ENCODE measurements at regions not wholly inside any gene's neighbourhood (a gene's known extent, or its start where the extent isn't known, plus 50 kb on each side); places are given as distances from the start of the nearest gene placed in this dataset.

DNA sequence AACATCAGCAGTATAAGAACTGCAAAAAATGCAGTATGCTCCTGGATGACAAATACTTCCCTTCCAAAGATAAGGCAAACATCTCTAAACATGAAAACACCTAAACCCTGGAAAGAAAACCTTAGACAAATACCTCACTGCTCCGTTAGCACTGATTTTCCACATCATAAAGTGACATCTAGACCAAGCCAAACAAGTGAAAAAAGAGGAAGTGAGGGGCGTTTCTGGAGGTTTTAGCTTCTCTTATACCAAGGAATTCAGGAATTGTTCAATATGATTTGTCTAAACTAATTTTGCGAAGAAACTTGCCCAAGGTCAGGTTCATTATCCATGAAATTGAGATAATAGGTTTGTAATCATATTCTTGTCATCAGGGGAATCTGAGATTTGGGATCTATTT, 279.7 kb downstream of the ADRA2A start:
- ATAC-seq (no peak), DNase-seq (ENCODE audit: low spot score) (no peak)
- Histone ChIP-seq H3K4me2 (no peak overlapping the region), H3K27me3 (ENCODE audit: insufficient read depth) (no peaks in the 10 kb centered on the region), H2AFZ (no peak overlapping the region), H3K9me2 (ENCODE audit: insufficient read depth) (no peaks in the 10 kb centered on the region), H3K27ac (ENCODE audit: low read depth) (no peak overlapping the region), H3K36me3 (ENCODE audit: insufficient read depth) (no peaks in the 10 kb centered on the region), H3K4me1 (ENCODE audit: insufficient read depth) (0 out of 2 replicates have a peak, but pooled peaks cover 4% of the 10 kb centered on the region), H3F3A (replicated peaks; ENCODE audit: low read depth) (no peaks in the 10 kb centered on the region), H3K4me3 (no peak overlapping the region), H3K79me2 (replicated peaks; ENCODE audit: insufficient read depth) (no peaks in the 10 kb centered on the region), H4K20me1 (replicated peaks; ENCODE audit: insufficient read depth) (no peaks in the 10 kb centered on the region)
- Mint-ChIP-seq H3K4me3 (no peak overlapping the region), H3K27ac (no peak overlapping the region), H3K9me3 (no peaks in the 10 kb centered on the region), H3K4me1 (no peaks in the 10 kb centered on the region), H3K27me3 (ENCODE audit: insufficient read depth, low read depth, poor library complexity) (peaks cover 1% of the 10 kb centered on the region), H3K36me3 (ENCODE audit: low read depth) (no peaks in the 10 kb centered on the region)
- TF ChIP-seq STAT1 (IDR thresholded peaks at IDR 0.05; ENCODE audit: unreplicated experiment) (no peak), POLR2AphosphoS5 (IDR thresholded peaks at IDR 0.05; ENCODE audit: low read depth) (no peak), EZH2phosphoT487 (IDR thresholded peaks at IDR 0.05; ENCODE audit: unreplicated experiment) (no peak), CREB1 (CRISPR knock-in tag; IDR thresholded peaks at IDR 0.05; ENCODE audit: low read depth) (no peak), ZNF331 (CRISPR knock-in tag; IDR thresholded peaks at IDR 0.05; ENCODE audit: low read depth) (no peak), EZH2 (IDR thresholded peaks at IDR 0.05; ENCODE audit: low read depth, unreplicated experiment) (no peak), NANOG (IDR thresholded peaks at IDR 0.05; ENCODE audit: borderline replicate concordance) (no peak)
- TF ChIP-seq, protein P1, sequence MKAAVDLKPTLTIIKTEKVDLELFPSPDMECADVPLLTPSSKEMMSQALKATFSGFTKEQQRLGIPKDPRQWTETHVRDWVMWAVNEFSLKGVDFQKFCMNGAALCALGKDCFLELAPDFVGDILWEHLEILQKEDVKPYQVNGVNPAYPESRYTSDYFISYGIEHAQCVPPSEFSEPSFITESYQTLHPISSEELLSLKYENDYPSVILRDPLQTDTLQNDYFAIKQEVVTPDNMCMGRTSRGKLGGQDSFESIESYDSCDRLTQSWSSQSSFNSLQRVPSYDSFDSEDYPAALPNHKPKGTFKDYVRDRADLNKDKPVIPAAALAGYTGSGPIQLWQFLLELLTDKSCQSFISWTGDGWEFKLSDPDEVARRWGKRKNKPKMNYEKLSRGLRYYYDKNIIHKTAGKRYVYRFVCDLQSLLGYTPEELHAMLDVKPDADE (IDR thresholded peaks at IDR 0.05), result no peak
- TF ChIP-seq, protein P2, sequence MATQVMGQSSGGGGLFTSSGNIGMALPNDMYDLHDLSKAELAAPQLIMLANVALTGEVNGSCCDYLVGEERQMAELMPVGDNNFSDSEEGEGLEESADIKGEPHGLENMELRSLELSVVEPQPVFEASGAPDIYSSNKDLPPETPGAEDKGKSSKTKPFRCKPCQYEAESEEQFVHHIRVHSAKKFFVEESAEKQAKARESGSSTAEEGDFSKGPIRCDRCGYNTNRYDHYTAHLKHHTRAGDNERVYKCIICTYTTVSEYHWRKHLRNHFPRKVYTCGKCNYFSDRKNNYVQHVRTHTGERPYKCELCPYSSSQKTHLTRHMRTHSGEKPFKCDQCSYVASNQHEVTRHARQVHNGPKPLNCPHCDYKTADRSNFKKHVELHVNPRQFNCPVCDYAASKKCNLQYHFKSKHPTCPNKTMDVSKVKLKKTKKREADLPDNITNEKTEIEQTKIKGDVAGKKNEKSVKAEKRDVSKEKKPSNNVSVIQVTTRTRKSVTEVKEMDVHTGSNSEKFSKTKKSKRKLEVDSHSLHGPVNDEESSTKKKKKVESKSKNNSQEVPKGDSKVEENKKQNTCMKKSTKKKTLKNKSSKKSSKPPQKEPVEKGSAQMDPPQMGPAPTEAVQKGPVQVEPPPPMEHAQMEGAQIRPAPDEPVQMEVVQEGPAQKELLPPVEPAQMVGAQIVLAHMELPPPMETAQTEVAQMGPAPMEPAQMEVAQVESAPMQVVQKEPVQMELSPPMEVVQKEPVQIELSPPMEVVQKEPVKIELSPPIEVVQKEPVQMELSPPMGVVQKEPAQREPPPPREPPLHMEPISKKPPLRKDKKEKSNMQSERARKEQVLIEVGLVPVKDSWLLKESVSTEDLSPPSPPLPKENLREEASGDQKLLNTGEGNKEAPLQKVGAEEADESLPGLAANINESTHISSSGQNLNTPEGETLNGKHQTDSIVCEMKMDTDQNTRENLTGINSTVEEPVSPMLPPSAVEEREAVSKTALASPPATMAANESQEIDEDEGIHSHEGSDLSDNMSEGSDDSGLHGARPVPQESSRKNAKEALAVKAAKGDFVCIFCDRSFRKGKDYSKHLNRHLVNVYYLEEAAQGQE (IDR thresholded peaks at IDR 0.05; ENCODE audit: unreplicated experiment), result no peak

- H3K4me3 Mint-ChIP-seq, result no peak overlapping the region
- H2AFZ ChIP-seq, result no peak overlapping the region
- H3K4me1 Mint-ChIP-seq, result no peaks in the 10 kb centered on the region
- TF ChIP-seq POLR2AphosphoS5 (IDR thresholded peaks at IDR 0.05; ENCODE audit: low read depth) (no peak), EZH2 (IDR thresholded peaks at IDR 0.05; ENCODE audit: low read depth, unreplicated experiment) (no peak), ZNF114 (CRISPR knock-in tag; IDR thresholded peaks at IDR 0.05) (no peak), CREB1 (CRISPR knock-in tag; IDR thresholded peaks at IDR 0.05; ENCODE audit: low read depth) (no peak), EZH2phosphoT487 (IDR thresholded peaks at IDR 0.05; ENCODE audit: unreplicated experiment) (no peak), ZNF331 (CRISPR knock-in tag; IDR thresholded peaks at IDR 0.05; ENCODE audit: low read depth) (no peak), NANOG (IDR thresholded peaks at IDR 0.05; ENCODE audit: borderline replicate concordance) (no peak)
- TF ChIP-seq, protein P1 (IDR thresholded peaks at IDR 0.05), result no peak
- TF ChIP-seq, protein P2 (IDR thresholded peaks at IDR 0.05; ENCODE audit: unreplicated experiment), result no peak
Measured at GRCh38 chr10:111357859-111358258, 281.0 kb downstream of the ADRA2A start.

More at GRCh38 chr10:111357859-111358258, 281.0 kb downstream of the ADRA2A start:
- no peak for DNase-seq (ENCODE audit: low spot score)
- no peaks in the 10 kb centered on the region for H4K20me1 ChIP-seq (replicated peaks; ENCODE audit: insufficient read depth)
- H3F3A ChIP-seq (replicated peaks; ENCODE audit: low read depth), result no peaks in the 10 kb centered on the region
- H3K4me1 ChIP-seq (ENCODE audit: insufficient read depth), result 0 out of 2 replicates have a peak, but pooled peaks cover 5% of the 10 kb centered on the region
- no peaks in the 10 kb centered on the region for H3K79me2 ChIP-seq (replicated peaks; ENCODE audit: insufficient read depth)
- no peak overlapping the region for H3K27ac ChIP-seq (ENCODE audit: low read depth)
- no peak overlapping the region for H3K4me3 ChIP-seq
- no peak for ATAC-seq
- H3K4me2 ChIP-seq, result no peak overlapping the region
- H3K9me2 ChIP-seq (ENCODE audit: insufficient read depth), result no peaks in the 10 kb centered on the region
- Mint-ChIP-seq H3K27me3 (ENCODE audit: insufficient read depth, low read depth, poor library complexity) (peaks cover 1% of the 10 kb centered on the region), H3K27ac (no peak overlapping the region), H3K9me3 (no peaks in the 10 kb centered on the region), H3K36me3 (ENCODE audit: low read depth) (no peaks in the 10 kb centered on the region)
- no peaks in the 10 kb centered on the region for H3K27me3 ChIP-seq (ENCODE audit: insufficient read depth)
- no peaks in the 10 kb centered on the region for H3K36me3 ChIP-seq (ENCODE audit: insufficient read depth)
